IPS-11a (cell line): ENCODE measurements at regions not wholly inside any gene's neighbourhood (a gene's known extent, or its start where the extent isn't known, plus 50 kb on each side); places are given as distances from the start of the nearest gene placed in this dataset.
"Not testable (repeated sequence)": the region's sequence is repeated elsewhere in the genome, so short reads cannot be mapped to it uniquely, and the experiment has no call there.

Experiments
- H3K4me3 ChIP-seq: one replicate; pipeline ENCODE4 v1.5.1; 2013; ENCODE audit warnings: low read depth, low read length, control low read depth

GRCh38 chr12:97616946-97617345 lies 154.3 kb downstream of the RMST start:
- no peak overlapping the region for H3K4me3 ChIP-seq

GRCh38 chr12:97628962-97629361 lies 166.4 kb downstream of the RMST start:
- no peak overlapping the region for H3K4me3 ChIP-seq

- no peak overlapping the region for H3K4me3 ChIP-seq
Measured at GRCh38 chr12:97629382-97629781, 166.8 kb downstream of the RMST start.

GRCh38 chr12:97630356-97630755 lies 167.8 kb downstream of the RMST start:
- no peak overlapping the region for H3K4me3 ChIP-seq

GRCh38 chr12:97630875-97631274 lies 168.3 kb downstream of the RMST start:
- no peak overlapping the region for H3K4me3 ChIP-seq

GRCh38 chr12:97637770-97638169 lies 175.2 kb downstream of the RMST start:
- H3K4me3 ChIP-seq: no peak overlapping the region

- no peak overlapping the region for H3K4me3 ChIP-seq
Measured at GRCh38 chr12:97638739-97639138, 176.1 kb downstream of the RMST start.

GRCh38 chr12:97639702-97640101 lies 177.1 kb downstream of the RMST start:
- no peak overlapping the region for H3K4me3 ChIP-seq

GRCh38 chr12:97640826-97641225 lies 178.2 kb downstream of the RMST start:
- H3K4me3 ChIP-seq: no peak overlapping the region

GRCh38 chr12:97642911-97643310 lies 180.3 kb downstream of the RMST start:
- no peak overlapping the region for H3K4me3 ChIP-seq

GRCh38 chr12:97643924-97644323 lies 181.3 kb downstream of the RMST start:
- no peak overlapping the region for H3K4me3 ChIP-seq

- no peak overlapping the region for H3K4me3 ChIP-seq
Measured at GRCh38 chr12:97645726-97646125, 183.1 kb downstream of the RMST start.

- no peak overlapping the region for H3K4me3 ChIP-seq
Measured at GRCh38 chr12:97647142-97647541, 184.5 kb downstream of the RMST start.

- H3K4me3 ChIP-seq: no peak overlapping the region
Measured at GRCh38 chr12:97650242-97650641, 187.6 kb downstream of the RMST start.

- H3K4me3 ChIP-seq: not testable (repeated sequence)
Measured at GRCh38 chr12:97656548-97656947, 193.9 kb downstream of the RMST start.

- H3K4me3 ChIP-seq: no peak overlapping the region
Measured at GRCh38 chr12:97659117-97659880, 196.7 kb downstream of the RMST start.

- H3K4me3 ChIP-seq: no peak overlapping the region
Measured at GRCh38 chr12:97666263-97666662, 203.7 kb downstream of the RMST start.

- no peak overlapping the region for H3K4me3 ChIP-seq
Measured at GRCh38 chr12:97672870-97673269, 210.3 kb downstream of the RMST start.

GRCh38 chr12:97680751-97681150 lies 218.1 kb downstream of the RMST start:
- no peak overlapping the region for H3K4me3 ChIP-seq

GRCh38 chr12:97681612-97682504 lies 219.3 kb downstream of the RMST start:
- no peak overlapping the region for H3K4me3 ChIP-seq

GRCh38 chr12:97685360-97685759 lies 222.8 kb downstream of the RMST start:
- no peak overlapping the region for H3K4me3 ChIP-seq

- H3K4me3 ChIP-seq: no peak overlapping the region
Measured at GRCh38 chr12:97701901-97702300, 239.3 kb downstream of the RMST start.
